ENCODE measurements at regions not wholly inside any gene's neighbourhood (a gene's known extent, or its start where the extent isn't known, plus 50 kb on each side); places are given as distances from the start of the nearest gene placed in this dataset.

DNA sequence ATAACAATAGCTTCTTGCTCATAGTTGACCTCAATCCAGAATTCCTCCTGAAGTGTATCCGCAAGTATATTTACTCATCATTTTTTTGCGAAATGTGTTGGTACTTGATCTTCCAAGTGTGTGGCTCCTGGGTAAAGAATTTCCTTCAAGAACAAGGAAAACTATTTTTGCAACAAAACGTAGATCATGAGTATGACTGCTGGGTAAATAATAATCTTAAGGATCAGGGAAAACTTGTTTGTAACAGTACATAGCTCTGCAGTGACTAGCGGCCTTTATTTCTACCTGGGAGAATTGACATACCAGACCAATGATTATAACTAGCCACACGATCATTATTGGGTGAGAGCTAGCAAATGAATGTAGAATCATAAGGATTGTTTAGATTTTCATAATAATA lies 1311.7 kb downstream of the ARAP2 start:
- DNase-seq (ENCODE audit: low read depth, low spot score), result no peak
- no peak overlapping the region for H3K4me3 ChIP-seq (ENCODE audit: low read depth, low read length)
- POLR2A ChIA-PET, result no interaction called here
- TF ChIP-seq, protein P1, sequence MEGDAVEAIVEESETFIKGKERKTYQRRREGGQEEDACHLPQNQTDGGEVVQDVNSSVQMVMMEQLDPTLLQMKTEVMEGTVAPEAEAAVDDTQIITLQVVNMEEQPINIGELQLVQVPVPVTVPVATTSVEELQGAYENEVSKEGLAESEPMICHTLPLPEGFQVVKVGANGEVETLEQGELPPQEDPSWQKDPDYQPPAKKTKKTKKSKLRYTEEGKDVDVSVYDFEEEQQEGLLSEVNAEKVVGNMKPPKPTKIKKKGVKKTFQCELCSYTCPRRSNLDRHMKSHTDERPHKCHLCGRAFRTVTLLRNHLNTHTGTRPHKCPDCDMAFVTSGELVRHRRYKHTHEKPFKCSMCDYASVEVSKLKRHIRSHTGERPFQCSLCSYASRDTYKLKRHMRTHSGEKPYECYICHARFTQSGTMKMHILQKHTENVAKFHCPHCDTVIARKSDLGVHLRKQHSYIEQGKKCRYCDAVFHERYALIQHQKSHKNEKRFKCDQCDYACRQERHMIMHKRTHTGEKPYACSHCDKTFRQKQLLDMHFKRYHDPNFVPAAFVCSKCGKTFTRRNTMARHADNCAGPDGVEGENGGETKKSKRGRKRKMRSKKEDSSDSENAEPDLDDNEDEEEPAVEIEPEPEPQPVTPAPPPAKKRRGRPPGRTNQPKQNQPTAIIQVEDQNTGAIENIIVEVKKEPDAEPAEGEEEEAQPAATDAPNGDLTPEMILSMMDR (IDR thresholded peaks at IDR 0.05; ENCODE audit: insufficient read depth, low read length, missing control alignments), result no peak
- CTCF ChIA-PET, result no interaction called here

DNA sequence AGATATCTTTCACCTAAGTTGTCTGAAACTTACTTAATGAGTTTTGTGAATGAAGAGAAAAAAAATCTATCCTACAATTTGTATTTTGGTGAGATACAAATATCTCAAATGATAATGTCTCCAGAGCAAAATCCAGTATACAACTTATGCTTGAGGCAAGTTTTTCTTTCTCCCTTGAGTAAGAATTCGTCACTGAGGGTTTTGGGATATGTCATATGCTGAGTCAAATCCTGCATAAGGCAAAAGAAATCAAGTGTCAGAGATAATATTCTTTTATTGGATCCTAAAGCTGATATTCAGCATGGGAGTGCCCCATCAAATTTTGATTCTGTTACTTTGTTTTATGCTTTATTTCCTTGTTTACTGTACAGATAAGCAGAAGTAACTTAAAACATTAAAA lies 1308.6 kb downstream of the ARAP2 start:
- TF ChIP-seq, protein P1 (IDR thresholded peaks at IDR 0.05; ENCODE audit: insufficient read depth, low read length, missing control alignments), result no peak
- H3K4me3 ChIP-seq (ENCODE audit: low read depth, low read length), result no peak overlapping the region
- no peak for DNase-seq (ENCODE audit: low read depth, low spot score)
- POLR2A ChIA-PET, result no interaction called here
- CTCF ChIA-PET, result no interaction called here

DNA sequence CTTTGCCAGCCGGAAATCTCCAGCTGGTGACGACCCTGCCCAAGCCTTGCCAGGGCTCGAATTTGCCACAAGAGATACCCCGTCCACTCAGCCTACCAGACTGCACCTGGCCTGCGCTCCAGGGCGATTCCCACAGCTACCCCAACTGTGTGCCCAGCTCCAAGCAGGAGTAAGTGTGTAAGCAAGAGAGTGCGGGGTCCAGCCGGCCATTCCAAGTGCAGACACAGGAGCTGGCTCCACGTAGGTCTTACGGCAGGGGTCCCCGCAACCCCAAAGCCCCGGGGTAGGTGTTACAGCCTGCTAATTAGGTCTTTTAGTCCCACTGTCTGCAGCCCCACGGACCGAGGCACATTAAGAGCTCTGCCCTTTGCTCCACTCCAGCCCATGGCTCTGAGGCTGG lies 1305.2 kb downstream of the ARAP2 start:
- H3K4me3 ChIP-seq (ENCODE audit: low read depth, low read length), result no peak overlapping the region
- TF ChIP-seq, protein P1 (IDR thresholded peaks at IDR 0.05; ENCODE audit: insufficient read depth, low read length, missing control alignments), result no peak
- DNase-seq (ENCODE audit: low read depth, low spot score), result no peak
- CTCF ChIA-PET, result no interaction called here
- POLR2A ChIA-PET, result no interaction called here

DNA sequence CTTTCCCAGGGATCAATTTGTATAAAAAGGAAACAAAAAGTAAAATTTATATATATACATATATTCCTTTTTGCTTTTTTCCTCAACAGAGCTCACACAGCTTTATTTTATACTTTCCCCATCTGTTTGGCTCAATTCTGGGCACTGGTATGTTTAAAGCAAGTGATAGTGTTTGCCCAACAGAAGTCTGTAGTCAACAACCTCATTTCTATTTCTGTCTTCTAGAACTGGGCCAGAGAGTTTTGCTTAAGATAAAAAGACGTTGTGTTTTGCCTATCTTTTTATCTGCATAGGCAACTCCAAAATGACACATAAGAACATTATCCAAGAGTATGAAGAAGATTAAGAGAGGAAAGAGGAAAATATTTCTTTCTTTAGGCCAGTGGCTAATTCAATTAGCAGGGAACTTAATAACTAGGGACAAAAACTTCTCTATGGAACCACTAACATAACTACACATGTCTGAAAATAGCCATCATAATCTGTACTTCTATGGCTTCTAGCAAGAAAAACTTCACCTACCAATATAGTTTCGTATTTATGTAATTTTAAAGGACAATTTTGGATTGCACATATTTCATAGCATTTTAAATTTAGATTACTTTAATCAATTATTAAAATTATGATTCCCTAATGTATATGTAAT lies 1300.5 kb downstream of the ARAP2 start:
- DNase-seq (ENCODE audit: low read depth, low spot score), result no peak
- ChIA-PET CTCF (no interaction called here), POLR2A (no interaction called here)
- TF ChIP-seq, protein P1 (IDR thresholded peaks at IDR 0.05; ENCODE audit: insufficient read depth, low read length, missing control alignments), result no peak
- H3K4me3 ChIP-seq (ENCODE audit: low read depth, low read length), result no peak overlapping the region

DNA sequence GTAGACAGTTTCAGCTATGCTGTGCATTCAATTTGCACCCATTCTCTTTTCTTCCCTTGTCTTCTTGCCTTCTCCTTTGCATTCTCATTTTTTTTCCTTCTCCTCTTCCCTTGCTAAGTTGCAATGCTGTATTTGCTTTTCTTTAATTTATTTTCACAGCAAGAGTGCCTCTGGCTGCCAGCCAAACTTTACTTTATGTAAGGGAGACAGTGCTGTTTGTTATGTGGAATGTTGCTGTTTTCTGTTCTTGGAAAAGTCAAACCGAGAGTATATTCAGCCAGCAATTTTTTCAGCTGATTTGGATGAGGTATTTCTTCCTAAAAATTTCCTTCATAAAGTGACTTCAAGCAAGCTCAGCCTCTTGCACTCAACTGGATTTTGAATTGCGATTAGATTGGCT lies 1293.4 kb downstream of the ARAP2 start:
- CTCF ChIA-PET, result no interaction called here
- H3K4me3 ChIP-seq (ENCODE audit: low read depth, low read length), result no peak overlapping the region
- TF ChIP-seq, protein P1 (IDR thresholded peaks at IDR 0.05; ENCODE audit: insufficient read depth, low read length, missing control alignments), result no peak
- no peak for DNase-seq (ENCODE audit: low read depth, low spot score)
- POLR2A ChIA-PET, result no interaction called here

DNA sequence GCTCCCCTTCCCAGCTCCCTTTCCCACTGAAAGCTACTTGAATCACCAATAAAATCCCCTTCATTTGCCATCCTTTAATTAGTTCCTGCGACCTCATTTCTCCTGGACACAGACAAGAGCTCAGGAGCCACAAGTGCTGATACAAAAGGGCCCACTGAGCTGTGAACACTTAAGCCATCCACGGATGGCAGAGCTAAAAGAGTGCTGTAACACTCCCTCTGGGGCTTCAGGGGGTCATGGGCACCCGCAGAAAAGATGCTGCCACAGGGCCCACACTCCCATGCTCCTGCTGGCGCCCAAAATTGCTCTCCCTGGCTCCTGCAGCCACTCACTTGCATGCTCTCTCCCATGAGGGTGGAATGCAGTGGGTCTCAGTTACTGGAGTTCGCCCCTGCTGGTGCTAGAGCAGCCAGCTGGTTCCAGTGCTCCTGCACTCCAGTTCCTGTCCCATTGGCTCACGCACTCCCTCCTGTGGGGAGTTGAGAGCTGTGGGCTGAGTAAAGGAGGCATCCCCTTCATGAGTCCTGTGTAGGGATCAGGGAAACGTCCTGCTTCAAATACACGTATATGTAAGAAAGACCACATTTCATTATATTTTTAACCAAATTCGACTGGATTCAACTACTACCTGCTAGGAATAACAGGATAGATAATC lies 1291.0 kb downstream of the ARAP2 start:
- TF ChIP-seq, protein P1 (IDR thresholded peaks at IDR 0.05; ENCODE audit: insufficient read depth, low read length, missing control alignments), result no peak
- CTCF ChIA-PET, result no interaction called here
- DNase-seq (ENCODE audit: low read depth, low spot score), result no peak

More for the DNA sequence above, 1291.0 kb downstream of the ARAP2 start:
- no peak overlapping the region for H3K4me3 ChIP-seq (ENCODE audit: low read depth, low read length)
- POLR2A ChIA-PET, result no interaction called here
